ENCODE measurements at regions not wholly inside any gene's neighbourhood (a gene's known extent, or its start where the extent isn't known, plus 50 kb on each side); places are given as distances from the start of the nearest gene placed in this dataset.

- no TSS peak for BruUV-seq (replicated peaks)
- Mint-ChIP-seq H3K27me3 (ENCODE audit: unreplicated experiment) (no peaks in the 10 kb centered on the region), H3K4me3 (ENCODE audit: low read depth, unreplicated experiment) (no peak overlapping the region), H3K9me3 (ENCODE audit: low read depth, unreplicated experiment) (peaks cover 6% of the 10 kb centered on the region), H3K4me1 (ENCODE audit: low read depth, unreplicated experiment) (peaks cover 7% of the 10 kb centered on the region), H3K36me3 (ENCODE audit: insufficient read depth, unreplicated experiment) (no peaks in the 10 kb centered on the region), H3K27ac (ENCODE audit: unreplicated experiment) (no peak overlapping the region)
- intact Hi-C loops (cut with micrococcal nuclease; ENCODE audit: unreplicated experiment) = no loop called here
- CTCF ChIA-PET = no interaction called here
- no peak for DNase-seq
- TF ChIP-seq, protein P1, sequence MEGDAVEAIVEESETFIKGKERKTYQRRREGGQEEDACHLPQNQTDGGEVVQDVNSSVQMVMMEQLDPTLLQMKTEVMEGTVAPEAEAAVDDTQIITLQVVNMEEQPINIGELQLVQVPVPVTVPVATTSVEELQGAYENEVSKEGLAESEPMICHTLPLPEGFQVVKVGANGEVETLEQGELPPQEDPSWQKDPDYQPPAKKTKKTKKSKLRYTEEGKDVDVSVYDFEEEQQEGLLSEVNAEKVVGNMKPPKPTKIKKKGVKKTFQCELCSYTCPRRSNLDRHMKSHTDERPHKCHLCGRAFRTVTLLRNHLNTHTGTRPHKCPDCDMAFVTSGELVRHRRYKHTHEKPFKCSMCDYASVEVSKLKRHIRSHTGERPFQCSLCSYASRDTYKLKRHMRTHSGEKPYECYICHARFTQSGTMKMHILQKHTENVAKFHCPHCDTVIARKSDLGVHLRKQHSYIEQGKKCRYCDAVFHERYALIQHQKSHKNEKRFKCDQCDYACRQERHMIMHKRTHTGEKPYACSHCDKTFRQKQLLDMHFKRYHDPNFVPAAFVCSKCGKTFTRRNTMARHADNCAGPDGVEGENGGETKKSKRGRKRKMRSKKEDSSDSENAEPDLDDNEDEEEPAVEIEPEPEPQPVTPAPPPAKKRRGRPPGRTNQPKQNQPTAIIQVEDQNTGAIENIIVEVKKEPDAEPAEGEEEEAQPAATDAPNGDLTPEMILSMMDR (IDR thresholded peaks at IDR 0.05; ENCODE audit: unreplicated experiment) = no peak
Observed at GRCh38 chrX:69021141-69021960, 143.9 kb downstream of the PJA1 start.

- no peaks in the 10 kb centered on the region for H3K27me3 Mint-ChIP-seq (ENCODE audit: unreplicated experiment)
- DNase-seq = no peak
- H3K4me1 Mint-ChIP-seq (ENCODE audit: low read depth, unreplicated experiment) = no peaks in the 10 kb centered on the region
- no peaks in the 10 kb centered on the region for H3K9me3 Mint-ChIP-seq (ENCODE audit: low read depth, unreplicated experiment)
- no peaks in the 10 kb centered on the region for H3K36me3 Mint-ChIP-seq (ENCODE audit: insufficient read depth, unreplicated experiment)
- TF ChIP-seq, protein P1 (IDR thresholded peaks at IDR 0.05; ENCODE audit: unreplicated experiment) = no peak
- no peak overlapping the region for H3K27ac Mint-ChIP-seq (ENCODE audit: unreplicated experiment)
- CTCF ChIA-PET = no interaction called here
- intact Hi-C loops (cut with micrococcal nuclease; ENCODE audit: unreplicated experiment) = no loop called here
- BruUV-seq (replicated peaks) = no TSS peak
- no peak overlapping the region for H3K4me3 Mint-ChIP-seq (ENCODE audit: low read depth, unreplicated experiment)
Observed at GRCh38 chrX:69020316-69020715, 144.9 kb downstream of the PJA1 start.

GRCh38 chrX:69019073-69019890 lies 146.0 kb downstream of the PJA1 start:
- Mint-ChIP-seq H3K27me3 (ENCODE audit: unreplicated experiment) (no peaks in the 10 kb centered on the region), H3K4me1 (ENCODE audit: low read depth, unreplicated experiment) (no peaks in the 10 kb centered on the region), H3K9me3 (ENCODE audit: low read depth, unreplicated experiment) (no peaks in the 10 kb centered on the region), H3K4me3 (ENCODE audit: low read depth, unreplicated experiment) (no peak overlapping the region), H3K36me3 (ENCODE audit: insufficient read depth, unreplicated experiment) (no peaks in the 10 kb centered on the region), H3K27ac (ENCODE audit: unreplicated experiment) (no peak overlapping the region)
- no peak for DNase-seq
- TF ChIP-seq, protein P1 (IDR thresholded peaks at IDR 0.05; ENCODE audit: unreplicated experiment) = no peak
- BruUV-seq (replicated peaks) = no TSS peak
- CTCF ChIA-PET = no interaction called here
- intact Hi-C loops (cut with micrococcal nuclease; ENCODE audit: unreplicated experiment) = no loop called here

GRCh38 chrX:69018416-69019072 lies 146.7 kb downstream of the PJA1 start:
- CTCF ChIA-PET = no interaction called here
- no peak for DNase-seq
- Mint-ChIP-seq H3K4me3 (ENCODE audit: low read depth, unreplicated experiment) (no peak overlapping the region), H3K27ac (ENCODE audit: unreplicated experiment) (no peak overlapping the region), H3K36me3 (ENCODE audit: insufficient read depth, unreplicated experiment) (no peaks in the 10 kb centered on the region), H3K27me3 (ENCODE audit: unreplicated experiment) (no peaks in the 10 kb centered on the region), H3K4me1 (ENCODE audit: low read depth, unreplicated experiment) (no peaks in the 10 kb centered on the region), H3K9me3 (ENCODE audit: low read depth, unreplicated experiment) (no peaks in the 10 kb centered on the region)
- intact Hi-C loops (cut with micrococcal nuclease; ENCODE audit: unreplicated experiment) = no loop called here
- TF ChIP-seq, protein P1 (IDR thresholded peaks at IDR 0.05; ENCODE audit: unreplicated experiment) = no peak
- no TSS peak for BruUV-seq (replicated peaks)
